ENCODE measurements at regions not wholly inside any gene's neighbourhood (a gene's known extent, or its start where the extent isn't known, plus 50 kb on each side); places are given as distances from the start of the nearest gene placed in this dataset.

DNA sequence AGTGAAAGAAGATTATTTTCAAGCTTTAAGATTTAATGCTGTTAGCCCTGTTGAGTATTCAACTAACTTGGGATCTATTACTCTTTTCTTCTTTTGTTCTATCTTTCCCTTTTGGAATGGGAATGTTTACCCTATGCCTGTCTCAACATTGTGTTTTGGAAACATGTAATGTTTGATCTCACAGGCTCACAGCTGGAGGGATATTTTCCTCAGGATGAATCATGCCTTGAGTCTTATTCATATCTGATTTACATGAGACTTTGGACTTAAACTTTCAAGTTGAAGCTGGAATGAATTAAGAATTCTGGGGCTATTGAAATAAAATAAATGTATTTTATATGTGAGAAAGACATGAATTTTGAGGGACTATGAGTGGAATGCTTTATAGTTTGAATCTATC, 607.8 kb upstream of the PTGER4 start:
- TF ChIP-seq POLR2A (IDR thresholded peaks at IDR 0.05; ENCODE audit: low read depth, low read length) (no peak), POLR2AphosphoS5 (IDR thresholded peaks at IDR 0.05; ENCODE audit: low read depth, low read length) (no peak), PAX5 (IDR thresholded peaks at IDR 0.05; ENCODE audit: insufficient read depth, low read length, severe bottlenecking) (no peak), TAF1 (IDR thresholded peaks at IDR 0.05; ENCODE audit: low read depth, low read length) (no peak)

Data from GM12891 (cell line).